ENCODE measurements at regions not wholly inside any gene's neighbourhood (a gene's known extent, or its start where the extent isn't known, plus 50 kb on each side); places are given as distances from the start of the nearest gene placed in this dataset.

GRCh38 chr22:49426098-49426497 lies 401.6 kb downstream of the BRD1 start:
- no peak for DNase-seq

GRCh38 chr22:49425356-49425755 lies 402.3 kb downstream of the BRD1 start:
- no peak for DNase-seq

GRCh38 chr22:49424893-49425270 lies 402.8 kb downstream of the BRD1 start:
- no peak for DNase-seq

GRCh38 chr22:49423125-49423650 lies 404.5 kb downstream of the BRD1 start:
- no peak for DNase-seq

- DNase-seq = no peak
Observed at GRCh38 chr22:49422701-49423100, 405.0 kb downstream of the BRD1 start.

GRCh38 chr22:49420651-49421050 lies 407.0 kb downstream of the BRD1 start:
- DNase-seq = no peak

- no peak for DNase-seq
Observed at GRCh38 chr22:49419661-49420060, 408.0 kb downstream of the BRD1 start.

- DNase-seq = no peak
Observed at GRCh38 chr22:49418943-49419342, 408.7 kb downstream of the BRD1 start.

GRCh38 chr22:49418341-49418894 lies 409.3 kb downstream of the BRD1 start:
- DNase-seq = no peak

- no peak for DNase-seq
Observed at GRCh38 chr22:49417833-49418232, 409.8 kb downstream of the BRD1 start.

GRCh38 chr22:49417326-49417725 lies 410.3 kb downstream of the BRD1 start:
- no peak for DNase-seq

- DNase-seq = no peak
Observed at GRCh38 chr22:49415151-49415951, 412.3 kb downstream of the BRD1 start.

GRCh38 chr22:49413551-49413950 lies 414.1 kb downstream of the BRD1 start:
- no peak for DNase-seq

- no peak for DNase-seq
Observed at GRCh38 chr22:49413146-49413545, 414.5 kb downstream of the BRD1 start.

GRCh38 chr22:49412236-49412635 lies 415.4 kb downstream of the BRD1 start:
- DNase-seq = no peak

- no peak for DNase-seq
Observed at GRCh38 chr22:49411236-49411635, 416.4 kb downstream of the BRD1 start.

GRCh38 chr22:49408102-49408836 lies 419.4 kb downstream of the BRD1 start:
- DNase-seq = no peak

- no peak for DNase-seq
Observed at GRCh38 chr22:49406879-49407587, 420.6 kb downstream of the BRD1 start.

- DNase-seq = no peak
Observed at GRCh38 chr22:49406047-49406650, 421.5 kb downstream of the BRD1 start.

- DNase-seq = no peak
Observed at GRCh38 chr22:49405590-49405989, 422.1 kb downstream of the BRD1 start.

- no peak for DNase-seq
Observed at GRCh38 chr22:49404576-49405241, 423.0 kb downstream of the BRD1 start.

GRCh38 chr22:49404020-49404419 lies 423.7 kb downstream of the BRD1 start:
- DNase-seq = no peak
